Gastroesophageal sphincter (tissue), 3 donors: ENCODE measurements at regions not wholly inside any gene's neighbourhood (a gene's known extent, or its start where the extent isn't known, plus 50 kb on each side); places are given as distances from the start of the nearest gene placed in this dataset.

Experiments used
- CTCF ChIP-seq, 4 experiments: fragments of 200-600 bp in 2 of 4; fragments of 450-650 bp in 2 of 4; sonication (generic) in 1 of 4; IDR thresholded peaks; one replicate each; pipeline ENCODE4 v1.5.1; 2017 to 2019; ENCODE audit warnings: antibody characterized with exemption in 4 of 4, mild to moderate bottlenecking in 2 of 4, moderate library complexity in 2 of 4
- EP300 ChIP-seq: sonication (generic); formaldehyde crosslinking; IDR thresholded peaks from one replicate; pipeline ENCODE4 v1.6.1; 2017; ENCODE audit warnings: antibody characterized with exemption, mild to moderate bottlenecking
- POLR2A ChIP-seq, 2 donors: fragments of 450-650 bp; IDR thresholded peaks; one replicate each; pipeline ENCODE4 v1.6.1; 2017; ENCODE audit warnings: antibody characterized with exemption in 2 of 2, mild to moderate bottlenecking in 2 of 2, moderate library complexity in 1 of 2
- POLR2AphosphoS5 ChIP-seq: sonication (generic); formaldehyde crosslinking; IDR thresholded peaks from one replicate; pipeline ENCODE4 v1.6.1; 2017; ENCODE audit warnings: antibody characterized with exemption

GRCh38 chr6:43869792-43870659 is 100.0 kb downstream of the VEGFA start:
- TF ChIP-seq POLR2A (IDR thresholded peaks at IDR 0.05) (no peak), CTCF (IDR thresholded peaks at IDR 0.05) (no peak), POLR2AphosphoS5 (no peak), EP300 (no peak)
